NCI-H2227 (cell line): ENCODE measurements at regions not wholly inside any gene's neighbourhood (a gene's known extent, or its start where the extent isn't known, plus 50 kb on each side); places are given as distances from the start of the nearest gene placed in this dataset.

ENCODE experiments used
- DNase-seq: peaks from one replicate; lab custom pipeline; 2025; ENCODE audit not compliant: unreplicated experiment; lab: John Stamatoyannopoulos, UW

DNA sequence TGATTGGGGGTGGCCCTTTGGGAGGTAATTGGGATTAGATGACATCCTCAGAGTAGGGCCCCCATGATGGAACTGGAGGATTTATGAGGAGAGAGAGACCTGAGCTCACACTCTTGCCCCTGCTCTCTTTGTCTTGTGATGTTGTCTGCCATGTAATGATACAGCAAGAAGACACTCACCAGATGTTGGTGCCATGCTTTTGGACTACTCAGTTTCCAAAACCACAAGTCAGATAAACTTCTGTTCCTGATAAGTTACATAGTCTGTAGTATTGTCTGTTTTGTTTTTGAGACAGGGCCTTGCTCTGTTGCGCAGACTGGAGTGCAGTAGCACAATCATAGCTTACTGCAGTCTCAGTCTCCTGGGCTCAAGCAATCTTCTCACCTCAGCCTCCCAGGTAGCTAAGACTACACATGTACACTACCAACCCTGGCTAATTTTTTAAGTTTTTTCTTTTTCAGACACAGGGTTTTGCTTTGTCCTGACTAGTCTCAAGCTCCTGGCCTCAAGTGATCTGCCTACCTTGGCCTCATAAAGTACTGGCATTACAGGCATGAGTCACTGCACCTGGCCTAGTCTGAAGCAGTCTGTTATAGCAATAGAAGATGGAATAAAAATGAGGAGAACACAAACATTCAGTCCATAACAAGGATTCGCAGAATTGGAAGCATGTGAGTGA is 115.0 kb upstream of the GALNT2 start:
- DNase-seq: no peak

DNA sequence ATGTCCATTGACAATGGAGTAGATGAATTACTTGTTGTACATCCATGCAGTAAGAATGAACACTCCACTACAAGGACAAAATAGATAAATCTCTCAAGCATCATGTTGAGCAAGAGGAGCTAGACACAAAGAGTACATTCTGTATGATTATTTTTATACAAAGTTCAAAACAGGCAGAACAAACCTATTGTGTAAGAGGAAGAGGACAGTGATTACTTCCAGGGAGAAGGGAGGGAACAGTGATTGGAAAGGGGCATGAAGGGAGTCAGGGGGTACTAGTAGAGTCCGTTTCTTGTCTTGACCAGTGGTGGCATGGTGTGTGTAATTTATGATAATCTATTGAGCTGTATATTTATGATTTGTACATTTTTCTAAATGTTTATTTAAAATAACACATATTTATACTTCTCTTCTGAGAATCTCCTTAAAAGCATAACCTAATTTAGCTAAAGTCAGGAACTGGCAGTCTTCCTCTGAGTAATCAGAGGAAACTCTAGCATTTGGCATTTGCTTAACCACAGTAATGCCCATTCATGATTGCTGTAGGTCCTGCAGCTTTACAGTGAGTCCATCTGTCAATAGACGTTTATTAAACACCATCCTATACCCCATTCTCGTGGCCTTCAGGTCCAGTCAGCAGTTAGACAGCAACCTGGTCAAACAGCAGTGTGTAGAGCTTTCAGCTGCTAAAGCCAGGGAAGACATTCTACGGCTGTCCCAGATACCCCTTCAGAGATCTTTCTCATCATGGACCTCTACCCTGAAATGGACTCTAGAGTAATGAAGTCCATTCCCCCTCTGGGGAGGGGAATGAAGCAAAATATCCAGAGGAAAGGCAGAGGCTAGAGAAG is 114.1 kb upstream of the GALNT2 start:
- no peak for DNase-seq

DNA sequence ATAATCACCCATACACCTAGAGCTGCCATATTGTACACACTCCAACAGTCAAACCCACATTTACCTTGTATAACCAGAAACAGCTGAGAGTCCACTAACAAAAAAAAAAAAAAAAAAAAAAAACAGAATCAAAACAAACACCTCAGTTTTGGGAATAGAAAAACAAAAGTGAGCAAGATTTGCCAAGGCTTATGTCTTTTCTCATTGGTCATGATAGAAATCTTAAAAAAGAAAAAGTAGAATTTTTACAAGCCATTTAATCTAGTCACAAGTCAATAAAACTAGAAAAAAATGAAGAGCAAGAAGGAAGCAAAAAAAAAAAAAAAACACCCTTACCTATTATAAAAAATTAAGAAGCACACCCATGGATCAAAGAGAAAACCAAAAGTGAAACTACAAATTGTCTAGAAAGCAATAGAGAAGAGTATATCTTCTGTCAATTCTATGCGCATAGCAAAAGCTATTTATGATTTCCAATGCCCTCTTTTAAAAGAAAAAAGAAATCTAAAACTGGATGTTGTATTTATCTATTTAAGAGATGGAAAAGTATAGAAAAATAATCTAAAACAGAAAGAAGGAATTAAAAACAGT is 113.2 kb upstream of the GALNT2 start:
- DNase-seq: no peak

DNA sequence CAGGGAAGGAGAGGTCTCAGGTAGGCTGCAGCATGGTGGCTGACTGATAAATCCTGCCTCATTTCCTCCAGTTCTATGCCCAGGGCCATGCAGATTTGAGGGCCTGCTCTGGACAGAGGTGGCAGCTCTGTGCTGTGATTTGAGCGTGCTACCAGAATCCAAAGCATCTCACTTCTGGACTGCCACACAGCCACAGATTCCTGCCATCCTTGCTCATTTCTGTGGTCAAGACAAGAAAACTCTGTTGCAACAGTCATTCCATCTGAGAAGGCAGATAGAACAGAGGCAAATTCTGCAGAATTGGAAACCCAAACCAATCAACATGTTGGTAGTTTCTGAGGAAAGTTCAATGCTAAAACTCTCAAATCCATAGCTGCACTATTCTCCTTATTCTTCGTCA is 102.8 kb upstream of the GALNT2 start:
- DNase-seq: no peak

DNA sequence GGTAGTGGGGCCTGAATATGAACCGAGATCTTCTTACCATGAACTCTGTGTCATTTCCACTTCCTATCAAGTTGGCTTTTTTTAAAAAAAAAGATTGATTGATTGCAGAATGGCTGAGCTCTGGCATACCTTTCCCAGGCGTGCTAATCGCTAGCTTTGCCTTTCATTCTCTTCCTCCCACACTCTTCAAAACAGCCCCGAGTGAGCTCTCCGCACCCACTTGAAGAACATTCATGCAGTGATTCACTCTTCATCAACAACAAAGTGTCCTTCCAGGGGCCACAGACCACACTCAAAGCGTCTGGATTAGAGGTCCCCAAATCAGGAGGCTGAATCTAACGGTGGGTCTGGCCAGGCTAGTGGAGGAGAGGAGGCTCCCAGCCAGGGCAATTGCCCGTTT is 96.3 kb upstream of the GALNT2 start:
- no peak for DNase-seq

DNA sequence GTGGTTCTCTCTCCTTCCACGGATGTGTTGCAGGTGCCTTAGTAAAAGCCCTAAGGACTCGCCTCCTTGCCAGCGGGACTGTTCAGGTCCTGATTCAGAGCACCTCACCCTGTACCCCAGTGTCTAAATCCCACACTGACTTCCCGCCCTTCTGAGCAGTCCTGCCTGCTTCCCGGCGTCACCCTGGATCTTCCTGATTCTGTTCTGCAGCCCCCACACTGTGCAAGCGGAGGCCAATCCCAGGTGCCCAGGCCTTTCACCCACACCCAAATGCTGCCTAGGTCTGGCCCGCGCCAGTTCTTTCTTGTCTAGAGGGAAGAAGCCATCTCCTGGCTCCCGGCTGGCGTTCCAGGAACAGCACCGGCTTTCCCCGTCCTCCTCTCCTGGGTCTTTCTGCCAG is 95.9 kb upstream of the GALNT2 start:
- DNase-seq: no peak

DNA sequence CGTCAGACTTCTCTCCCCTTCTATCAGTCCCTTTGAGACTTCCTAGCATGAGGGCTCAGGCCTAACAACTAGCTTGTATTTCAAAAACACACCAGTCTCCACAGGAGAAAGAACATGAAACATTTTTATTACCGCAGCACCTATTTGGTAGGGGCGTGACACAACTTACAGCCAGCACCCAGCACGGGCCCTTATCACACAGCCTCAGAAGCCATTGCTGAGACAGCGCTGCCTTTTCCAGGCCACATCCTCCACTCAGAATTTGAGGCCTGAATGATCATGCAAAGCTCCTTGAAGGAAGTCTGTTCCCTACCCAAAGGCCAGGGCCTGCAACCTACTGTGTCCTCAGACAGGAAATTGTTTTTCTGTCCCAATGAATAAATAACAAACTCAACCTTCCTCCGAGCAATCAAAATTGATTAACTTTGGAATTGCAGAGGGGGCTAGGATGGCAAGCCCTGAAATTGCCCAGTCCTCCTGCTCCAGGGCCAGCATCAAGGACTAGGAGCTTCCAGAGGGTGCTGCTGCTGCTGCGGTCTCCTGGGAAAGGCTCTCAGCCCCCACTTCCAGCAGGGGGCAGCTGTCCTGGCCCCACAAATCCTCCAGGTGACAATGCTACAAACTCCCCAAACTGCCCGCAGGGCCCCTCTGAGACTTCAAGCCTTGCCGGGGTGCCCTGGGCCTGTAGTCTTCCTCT is 94.3 kb upstream of the GALNT2 start:
- DNase-seq: no peak

DNA sequence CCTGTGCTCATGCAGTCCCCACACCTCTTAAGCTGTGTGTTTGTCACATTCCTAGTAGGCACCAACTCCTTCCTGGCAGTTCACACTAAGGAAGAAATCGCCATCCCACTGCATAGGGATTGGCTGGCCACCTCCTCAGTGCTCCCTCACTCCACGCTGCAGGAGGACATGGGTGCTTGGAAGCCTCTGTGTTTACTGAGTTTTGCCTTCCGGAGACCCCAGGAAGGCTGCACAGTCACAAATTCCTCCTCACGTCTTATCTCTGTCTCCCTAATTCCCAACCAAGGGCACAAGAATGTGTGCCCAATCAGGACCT is 93.8 kb upstream of the GALNT2 start:
- DNase-seq: no peak

DNA sequence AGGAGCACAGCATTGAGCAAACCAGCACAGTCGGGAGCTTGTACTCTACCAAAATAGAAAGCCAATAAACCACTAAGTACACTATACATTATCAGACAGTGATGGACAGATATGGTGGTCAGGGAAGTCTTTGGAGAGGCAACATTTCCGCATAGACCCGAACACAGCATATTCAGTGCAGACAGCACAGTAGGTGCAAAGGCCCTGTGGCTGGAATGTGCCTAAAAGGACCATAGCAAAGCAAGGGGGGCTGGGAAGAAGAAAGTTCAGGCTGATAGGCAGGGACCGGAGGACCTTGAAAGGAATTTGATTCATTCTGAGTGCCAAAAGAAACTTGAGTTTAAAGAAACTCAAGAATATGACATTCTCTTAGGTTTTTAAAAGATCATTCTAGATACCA is 92.0 kb upstream of the GALNT2 start:
- no peak for DNase-seq

DNA sequence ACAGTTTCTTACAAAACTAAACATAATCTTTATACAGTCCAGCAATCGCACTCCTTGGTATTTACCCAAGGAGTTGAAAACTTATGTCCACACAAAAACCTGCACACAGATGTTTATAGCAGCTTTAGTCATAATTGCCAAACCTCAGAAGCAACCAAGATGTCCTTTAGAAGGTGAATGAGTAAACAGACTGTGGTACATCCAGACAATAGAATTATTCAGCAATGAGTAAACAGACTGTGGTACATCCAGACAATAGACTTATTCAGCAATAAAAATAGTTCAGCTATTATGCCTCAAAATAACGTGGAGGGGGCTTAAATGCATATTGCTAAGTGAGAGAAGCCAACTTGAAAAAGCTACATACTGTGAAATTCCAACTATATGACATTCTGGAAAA is 87.0 kb upstream of the GALNT2 start:
- no peak for DNase-seq

DNA sequence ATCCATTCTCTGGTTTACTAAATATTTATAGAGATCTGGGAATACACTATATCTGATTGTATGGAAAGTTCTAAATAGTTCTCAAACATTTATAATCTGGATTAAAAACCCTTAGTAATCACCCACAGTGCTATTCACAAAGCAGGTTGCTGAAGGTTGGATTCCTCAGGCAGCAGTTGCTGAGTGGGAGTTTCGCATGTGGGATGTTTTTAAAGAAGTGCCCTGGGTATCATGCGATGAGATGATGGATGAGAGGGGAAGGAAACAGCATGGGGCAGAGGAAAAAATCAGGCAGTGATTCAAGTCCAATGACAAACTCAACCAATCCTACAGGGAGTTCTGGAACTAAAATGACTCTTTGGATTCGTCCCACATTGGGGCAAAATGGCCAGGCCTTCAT is 85.3 kb upstream of the GALNT2 start:
- DNase-seq: no peak

DNA sequence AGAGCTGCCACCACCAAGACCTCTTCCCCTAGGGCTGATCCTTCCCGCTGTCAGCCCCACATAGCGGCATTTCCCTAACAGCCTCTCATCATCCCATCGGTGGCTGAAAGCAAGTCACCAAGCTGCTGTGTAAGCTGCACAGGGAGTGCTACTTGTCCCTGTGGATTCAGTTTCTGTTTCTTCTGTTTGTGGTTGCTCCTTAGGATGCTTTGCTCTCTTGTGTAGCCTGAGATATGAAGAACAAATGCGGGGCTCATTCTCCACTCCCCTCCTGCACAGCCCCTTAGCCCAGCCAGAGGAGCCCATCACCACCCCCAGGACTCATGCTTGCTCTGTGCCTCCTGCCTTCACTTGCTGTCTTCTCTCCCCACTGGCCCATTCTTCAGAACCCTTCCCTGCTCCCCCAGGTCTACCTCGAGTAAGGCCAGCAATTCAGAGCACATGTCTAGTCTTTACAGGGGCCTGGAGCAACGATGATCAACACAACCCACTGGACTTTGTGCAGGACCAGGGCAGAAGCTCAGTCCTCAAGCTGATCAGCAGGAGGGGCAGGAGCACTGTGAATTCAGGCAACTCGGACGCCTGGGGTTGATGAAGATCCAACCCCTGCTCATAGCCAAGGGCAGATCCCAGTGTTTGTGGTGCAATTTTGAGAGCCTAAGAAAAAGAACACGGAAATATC is 82.6 kb upstream of the GALNT2 start:
- no peak for DNase-seq

DNA sequence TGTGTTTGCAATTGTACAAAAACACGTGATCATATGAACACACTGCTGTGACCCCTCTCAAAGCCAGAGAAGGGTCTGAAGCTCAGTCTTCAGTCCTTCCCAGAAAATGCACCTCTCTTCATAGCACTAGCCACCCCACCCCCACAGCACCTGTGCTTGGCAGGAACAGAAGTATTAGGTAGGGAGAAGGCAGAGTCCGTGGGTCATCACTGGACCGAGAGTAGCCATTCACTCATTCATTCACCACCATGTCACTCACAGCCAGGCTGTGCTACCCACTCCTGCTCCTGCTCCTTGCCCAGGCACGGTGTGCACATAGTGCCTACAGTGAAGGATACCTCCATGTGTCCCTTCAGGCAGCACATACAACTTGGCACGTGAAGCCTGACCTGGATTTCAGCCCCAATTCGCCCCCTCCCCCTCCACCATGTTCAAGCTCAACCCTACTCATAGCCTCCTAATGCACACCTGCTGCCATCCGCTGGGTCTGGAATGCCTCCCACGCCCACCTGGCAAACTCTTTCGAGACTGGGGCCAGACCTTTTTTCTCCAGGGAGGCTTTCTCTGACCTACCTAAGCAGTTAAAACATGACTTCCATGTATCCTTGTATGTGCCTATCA is 81.9 kb upstream of the GALNT2 start:
- DNase-seq: no peak

DNA sequence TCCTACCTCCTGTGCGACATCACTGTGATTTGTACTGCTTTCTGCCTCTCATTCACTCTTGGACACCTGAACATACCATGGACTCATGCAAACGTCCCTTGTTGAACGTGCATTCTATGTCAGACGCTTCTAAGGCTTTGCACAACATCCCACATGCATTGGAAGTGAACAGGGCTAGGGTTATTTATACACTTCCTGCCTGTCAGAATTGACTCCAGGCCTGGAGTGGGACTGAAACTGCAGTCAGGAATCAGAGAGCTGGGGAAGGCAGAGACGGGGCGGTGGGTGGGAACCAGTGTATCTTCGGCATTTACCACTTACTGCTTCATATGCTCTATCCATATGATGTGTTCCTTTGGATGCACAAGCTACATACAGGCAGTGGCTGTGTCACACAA is 81.4 kb upstream of the GALNT2 start:
- no peak for DNase-seq

DNA sequence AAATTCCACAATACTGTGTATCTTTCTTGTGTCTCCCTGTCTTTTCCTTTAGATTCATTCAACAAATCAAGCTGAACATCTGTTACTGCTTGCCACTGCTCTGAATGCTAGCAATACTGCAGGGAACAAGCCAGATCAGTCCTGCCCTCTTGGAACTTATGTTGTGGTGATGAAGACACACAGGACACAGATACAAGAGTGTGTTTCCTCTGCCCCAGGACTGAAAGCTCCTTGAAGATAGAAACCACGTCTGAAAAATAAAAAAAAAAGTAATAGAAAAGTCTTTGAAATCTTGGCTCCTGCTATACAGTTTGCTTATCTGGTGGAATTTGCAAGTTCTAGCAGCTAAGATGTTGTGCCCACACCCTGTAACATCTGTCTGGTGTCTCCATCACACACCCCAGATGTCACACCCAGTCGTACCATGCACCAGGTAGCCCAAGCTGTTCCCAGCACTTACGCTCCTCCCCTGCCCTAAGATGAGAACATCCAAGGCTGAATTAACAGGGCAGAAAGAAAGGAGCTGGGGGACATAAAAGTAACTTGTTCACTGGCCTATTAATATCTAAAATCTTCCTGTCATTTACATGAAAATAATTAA is 80.2 kb upstream of the GALNT2 start:
- DNase-seq: no peak

DNA sequence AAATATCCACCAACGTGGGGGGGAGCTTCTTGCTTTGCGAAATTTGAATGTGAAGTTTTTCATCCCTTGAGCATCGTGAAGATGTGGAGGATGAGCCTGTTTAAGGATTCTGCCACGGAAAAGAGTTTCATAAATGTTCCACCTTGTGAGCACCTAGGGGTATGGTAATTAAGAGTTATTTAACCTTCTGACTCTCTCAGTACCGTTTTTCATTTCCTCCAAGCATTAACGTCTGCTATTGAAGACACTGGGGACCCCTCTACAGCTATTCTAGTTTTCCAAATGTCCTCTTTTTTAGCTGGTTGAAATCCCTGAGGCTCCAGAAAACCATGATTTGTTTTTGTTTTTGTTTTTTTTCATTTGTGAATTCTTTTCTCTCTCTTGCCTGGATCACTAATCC is 79.1 kb upstream of the GALNT2 start:
- no peak for DNase-seq

DNA sequence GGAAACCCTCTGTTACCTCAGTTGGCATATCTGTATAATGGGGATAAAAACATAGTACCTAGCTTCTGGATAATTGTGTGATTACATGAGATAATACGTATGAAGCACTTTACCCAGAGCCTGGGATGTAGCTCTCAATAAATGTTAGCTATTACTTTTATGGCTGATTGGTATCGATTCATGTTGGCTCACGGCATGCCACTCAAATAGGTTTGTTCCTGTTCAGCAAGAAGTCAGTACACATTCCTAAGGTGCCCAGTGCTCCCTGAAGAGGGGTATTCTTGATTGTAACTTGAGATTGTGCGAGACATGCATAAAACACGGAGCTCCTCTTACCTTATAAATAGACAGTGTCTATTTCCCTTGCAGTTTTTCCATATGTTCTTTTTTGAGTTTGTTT is 78.5 kb upstream of the GALNT2 start:
- no peak for DNase-seq

DNA sequence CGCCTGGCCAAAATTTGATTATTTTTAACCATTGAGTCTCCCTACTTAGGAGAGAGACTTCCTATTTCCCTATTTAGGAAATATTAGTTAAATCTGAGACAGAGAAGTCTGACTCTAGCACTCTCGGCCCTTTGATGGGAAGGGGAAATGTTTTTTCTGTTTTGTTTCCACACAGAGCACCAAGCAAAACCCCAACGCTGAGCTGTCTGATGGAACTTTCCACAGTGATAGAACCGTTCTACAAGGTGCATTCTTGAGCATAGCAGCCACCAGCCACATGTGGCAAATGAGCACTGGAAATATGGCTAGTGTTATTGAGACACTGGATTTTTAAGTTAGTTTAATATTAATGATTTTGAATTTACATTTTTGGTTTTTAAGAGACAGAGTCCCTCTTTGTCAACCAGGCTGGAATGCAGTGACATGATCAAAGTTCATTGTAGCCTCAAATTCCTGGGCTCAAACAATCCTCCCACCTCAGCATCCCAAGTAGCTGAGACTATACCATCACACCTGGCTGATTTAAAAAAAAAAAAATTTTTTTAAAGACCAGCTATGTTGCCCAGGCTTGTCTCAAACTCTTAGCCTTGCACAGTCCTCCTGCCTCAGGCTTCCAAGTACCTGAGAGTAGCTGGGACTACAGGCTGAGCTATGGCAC is 77.3 kb upstream of the GALNT2 start:
- DNase-seq: no peak

DNA sequence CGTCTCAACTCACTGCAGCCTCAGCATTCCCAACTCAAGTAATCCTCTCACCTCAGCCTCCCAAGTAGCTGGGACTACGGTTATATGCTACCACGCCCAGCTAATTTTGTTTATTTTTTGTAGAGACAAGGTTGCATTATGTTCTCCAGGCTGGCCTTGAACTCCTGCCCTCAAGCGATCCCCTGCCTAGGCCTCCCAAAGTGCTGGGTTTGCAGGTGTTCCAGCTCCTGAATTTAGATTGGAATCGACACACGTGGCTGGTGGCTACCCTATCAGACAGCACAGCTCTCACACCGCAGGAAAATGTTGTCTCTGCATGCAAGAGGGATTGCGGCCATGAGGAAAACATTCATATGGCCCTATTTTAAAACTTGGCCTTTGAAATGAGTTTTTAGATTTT is 76.7 kb upstream of the GALNT2 start:
- no peak for DNase-seq

DNA sequence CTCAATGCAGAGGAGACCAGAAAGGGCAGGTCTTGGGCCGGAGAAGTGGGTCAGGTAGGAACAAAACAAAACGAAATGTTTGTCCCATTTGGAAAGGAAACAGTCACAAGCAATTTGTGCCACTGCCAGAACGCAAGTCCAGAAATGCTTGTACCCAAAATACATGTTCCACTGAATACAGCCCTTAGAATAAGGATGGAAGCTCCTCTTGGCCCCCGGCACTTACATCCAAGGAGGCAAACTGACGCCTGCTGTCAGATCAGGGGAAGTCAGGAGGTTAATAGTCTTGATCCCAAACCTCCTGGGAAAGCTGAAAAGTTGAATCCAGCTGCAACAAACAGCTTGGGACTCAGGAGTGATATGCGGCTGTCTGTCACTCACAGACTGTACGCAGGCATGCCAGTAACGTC is 75.9 kb upstream of the GALNT2 start:
- DNase-seq: peak; percentile 4
